ENCODE measurements at regions not wholly inside any gene's neighbourhood (a gene's known extent, or its start where the extent isn't known, plus 50 kb on each side); places are given as distances from the start of the nearest gene placed in this dataset.

DNA sequence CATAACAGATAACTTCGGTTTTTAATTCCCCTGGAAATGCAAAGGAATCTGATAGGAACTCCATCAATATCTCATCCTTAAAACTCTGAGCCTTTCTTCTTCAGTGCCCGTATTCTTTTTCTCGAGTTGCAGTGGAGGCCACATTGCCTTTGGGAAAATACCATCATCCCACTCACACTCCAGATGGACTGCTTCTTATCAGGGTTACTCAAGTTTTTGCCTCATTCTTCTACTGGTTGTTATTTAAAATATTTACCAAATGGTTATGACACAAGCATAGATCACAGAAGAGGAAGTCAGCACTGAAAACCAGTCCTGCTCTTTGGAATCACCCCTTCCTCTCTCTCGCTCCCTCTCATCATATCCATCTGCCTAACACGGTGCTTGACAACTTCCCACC, 1020.5 kb upstream of the SLC10A2 start:
- no peak for TF ChIP-seq SUZ12 (IDR thresholded peaks at IDR 0.05; ENCODE audit: extremely low read depth, insufficient read depth, insufficient read length)
- no peak for TF ChIP-seq ZNF274 (IDR thresholded peaks at IDR 0.05; ENCODE audit: low read depth, low read length)
